Activated CD4-positive, alpha-beta memory T cell treated with anti-CD3 and anti-CD28 coated beads, Interleukin-2, amount 10 ng/mL, durations not matched to agents 7 days and 5 days (primary cell): ENCODE measurements at regions not wholly inside any gene's neighbourhood (a gene's known extent, or its start where the extent isn't known, plus 50 kb on each side); places are given as distances from the start of the nearest gene placed in this dataset.
"Not testable (repeated sequence)": the region's sequence is repeated elsewhere in the genome, so short reads cannot be mapped to it uniquely, and the experiment has no call there.

Experiments used
- CTCF ChIA-PET: fragments of 350-600 bp; sonication (Branson Sonifier 250); formaldehyde crosslinking; loops from one replicate; lab custom pipeline; 2021; ENCODE audit warnings: antibody characterized with exemption, inconsistent platforms; lab: Charles Lee
- POLR2A ChIA-PET: fragments of 350-600 bp; sonication (Branson Sonifier 250); formaldehyde crosslinking; loops from one replicate; lab custom pipeline; 2021; ENCODE audit warnings: antibody characterized with exemption; lab: Charles Lee
- DNase-seq: peaks from one replicate; pipeline ENCODE4 v3.0.0-alpha.2; 2020
- H3K27ac Mint-ChIP-seq: one replicate; pipeline ENCODE4 v1.8.0; 2021; ENCODE audit warnings: mild to moderate bottlenecking, mixed read lengths
- H3K27me3 Mint-ChIP-seq: one replicate; pipeline ENCODE4 v1.8.0; 2021; ENCODE audit warnings: mixed read lengths
- H3K36me3 Mint-ChIP-seq: one replicate; pipeline ENCODE4 v1.8.0; 2021; ENCODE audit warnings: low read depth, mixed read lengths
- H3K4me1 Mint-ChIP-seq: one replicate; pipeline ENCODE4 v1.8.0; 2021; ENCODE audit warnings: mixed read lengths
- H3K4me3 Mint-ChIP-seq: one replicate; pipeline ENCODE4 v1.8.0; 2021; ENCODE audit warnings: mild to moderate bottlenecking, mixed read lengths
- H3K9me3 Mint-ChIP-seq: one replicate; pipeline ENCODE4 v1.8.0; 2021; ENCODE audit warnings: mixed read lengths

GRCh38 chr21:9006553-9007323 is 1514.6 kb upstream of the TPTE start:
- DNase-seq, CTCF ChIA-PET, H3K36me3 Mint-ChIP-seq, H3K27me3 Mint-ChIP-seq, H3K27ac Mint-ChIP-seq, H3K4me3 Mint-ChIP-seq, H3K4me1 Mint-ChIP-seq, POLR2A ChIA-PET, H3K9me3 Mint-ChIP-seq: not testable (repeated sequence)

- H3K9me3 Mint-ChIP-seq = peaks cover 4% of the 10 kb centered on the region
- no peaks in the 10 kb centered on the region for H3K36me3 Mint-ChIP-seq
- peaks cover 3% of the 10 kb centered on the region for H3K27me3 Mint-ChIP-seq
- POLR2A ChIA-PET = no interaction called here
- no peak overlapping the region for H3K27ac Mint-ChIP-seq
- H3K4me3 Mint-ChIP-seq = no peak overlapping the region
- no peaks in the 10 kb centered on the region for H3K4me1 Mint-ChIP-seq
- CTCF ChIA-PET = no interaction called here
- no peak for DNase-seq
Observed at GRCh38 chr21:9008636-9009035, 1512.7 kb upstream of the TPTE start.

GRCh38 chr21:9009267-9010016 is 1511.9 kb upstream of the TPTE start:
- H3K9me3 Mint-ChIP-seq, POLR2A ChIA-PET, H3K27me3 Mint-ChIP-seq, DNase-seq, CTCF ChIA-PET, H3K4me1 Mint-ChIP-seq, H3K27ac Mint-ChIP-seq, H3K36me3 Mint-ChIP-seq, H3K4me3 Mint-ChIP-seq: not testable (repeated sequence)

GRCh38 chr21:9010121-9010795 is 1511.1 kb upstream of the TPTE start:
- H3K36me3 Mint-ChIP-seq, H3K4me1 Mint-ChIP-seq, H3K27ac Mint-ChIP-seq, H3K4me3 Mint-ChIP-seq, CTCF ChIA-PET, POLR2A ChIA-PET, DNase-seq, H3K27me3 Mint-ChIP-seq, H3K9me3 Mint-ChIP-seq: not testable (repeated sequence)

- H3K27me3 Mint-ChIP-seq, DNase-seq, H3K9me3 Mint-ChIP-seq, H3K4me3 Mint-ChIP-seq, POLR2A ChIA-PET, H3K27ac Mint-ChIP-seq, H3K36me3 Mint-ChIP-seq, H3K4me1 Mint-ChIP-seq, CTCF ChIA-PET: not testable (repeated sequence)
Observed at GRCh38 chr21:9010936-9011890, 1510.2 kb upstream of the TPTE start.

GRCh38 chr21:9011916-9012315 is 1509.5 kb upstream of the TPTE start:
- H3K4me3 Mint-ChIP-seq, POLR2A ChIA-PET, CTCF ChIA-PET, DNase-seq, H3K9me3 Mint-ChIP-seq, H3K27me3 Mint-ChIP-seq, H3K36me3 Mint-ChIP-seq, H3K4me1 Mint-ChIP-seq, H3K27ac Mint-ChIP-seq: not testable (repeated sequence)

- H3K9me3 Mint-ChIP-seq, H3K4me3 Mint-ChIP-seq, H3K27me3 Mint-ChIP-seq, H3K4me1 Mint-ChIP-seq, CTCF ChIA-PET, H3K36me3 Mint-ChIP-seq, DNase-seq, POLR2A ChIA-PET, H3K27ac Mint-ChIP-seq: not testable (repeated sequence)
Observed at GRCh38 chr21:9013502-9014242, 1507.7 kb upstream of the TPTE start.

GRCh38 chr21:9014243-9014734 is 1507.1 kb upstream of the TPTE start:
- POLR2A ChIA-PET, DNase-seq, CTCF ChIA-PET, H3K27me3 Mint-ChIP-seq, H3K9me3 Mint-ChIP-seq, H3K4me1 Mint-ChIP-seq, H3K4me3 Mint-ChIP-seq, H3K36me3 Mint-ChIP-seq, H3K27ac Mint-ChIP-seq: not testable (repeated sequence)

GRCh38 chr21:9015483-9016197 is 1505.7 kb upstream of the TPTE start:
- DNase-seq, H3K27ac Mint-ChIP-seq, H3K27me3 Mint-ChIP-seq, CTCF ChIA-PET, H3K9me3 Mint-ChIP-seq, H3K36me3 Mint-ChIP-seq, H3K4me1 Mint-ChIP-seq, POLR2A ChIA-PET, H3K4me3 Mint-ChIP-seq: not testable (repeated sequence)

- POLR2A ChIA-PET, H3K27ac Mint-ChIP-seq, CTCF ChIA-PET, H3K9me3 Mint-ChIP-seq, DNase-seq, H3K4me3 Mint-ChIP-seq, H3K27me3 Mint-ChIP-seq, H3K4me1 Mint-ChIP-seq, H3K36me3 Mint-ChIP-seq: not testable (repeated sequence)
Observed at GRCh38 chr21:9017206-9017605, 1504.2 kb upstream of the TPTE start.

- H3K27me3 Mint-ChIP-seq, H3K36me3 Mint-ChIP-seq, CTCF ChIA-PET, H3K27ac Mint-ChIP-seq, H3K4me3 Mint-ChIP-seq, H3K4me1 Mint-ChIP-seq, H3K9me3 Mint-ChIP-seq, DNase-seq, POLR2A ChIA-PET: not testable (repeated sequence)
Observed at GRCh38 chr21:9018731-9019253, 1502.6 kb upstream of the TPTE start.
